ENCODE measurements at regions not wholly inside any gene's neighbourhood (a gene's known extent, or its start where the extent isn't known, plus 50 kb on each side); places are given as distances from the start of the nearest gene placed in this dataset.

DNA sequence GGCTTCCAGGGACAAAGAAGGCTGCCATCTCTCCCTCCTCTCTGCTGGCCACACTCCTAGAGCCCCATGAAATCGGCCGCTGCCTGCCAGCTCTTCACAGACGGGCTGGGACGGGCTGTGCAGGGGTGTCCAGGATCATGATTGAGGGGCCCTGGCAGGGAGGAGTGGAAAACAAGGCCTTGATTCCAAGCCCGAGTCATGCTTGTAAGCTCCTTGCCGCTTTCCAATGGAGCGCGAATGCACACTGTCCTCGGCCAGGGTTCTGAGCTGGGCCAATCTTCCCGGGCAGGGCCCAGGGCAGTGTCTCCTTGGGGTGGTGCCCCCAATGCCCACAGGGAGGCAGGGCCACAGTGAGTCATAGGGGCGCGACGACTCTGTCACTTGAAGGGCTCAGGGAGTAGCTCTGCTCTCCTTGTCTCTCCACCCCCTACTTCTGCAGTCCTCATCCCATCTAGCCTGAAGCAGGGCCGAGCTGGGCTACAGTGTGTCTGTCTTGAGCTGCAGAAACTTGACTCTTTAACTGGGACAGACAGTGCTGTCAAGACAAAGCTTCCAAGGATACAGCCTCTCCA, 186.2 kb upstream of the SVIL start:
- no peak for FAIRE-seq
- Histone ChIP-seq H3K79me2 (ENCODE audit: control insufficient read depth, insufficient read depth, low read length) (no peaks in the 10 kb centered on the region), H3K4me2 (ENCODE audit: insufficient read depth, low read length) (no peak overlapping the region), H2AFZ (ENCODE audit: low read depth, low read length) (no peak overlapping the region), H3K4me1 (ENCODE audit: control insufficient read depth, extremely low read depth, insufficient read depth, low read length) (no peaks in the 10 kb centered on the region), H3K9me1 (replicated peaks; ENCODE audit: control insufficient read depth, extremely low read depth, insufficient read depth, low read length) (no peaks in the 10 kb centered on the region), H3K4me3 (replicated peaks in 1 of 3; ENCODE audit: insufficient read depth in 1 of 3, low read depth in 1 of 3, low read length in 3 of 3) (no peak overlapping the region), H3K9ac (replicated peaks; ENCODE audit: extremely low read depth, insufficient read depth, low read length) (no peak overlapping the region), H3K36me3 (ENCODE audit: control insufficient read depth in 2 of 2, extremely low read depth in 1 of 2, insufficient read depth in 2 of 2, low read length in 2 of 2) (no peaks in the 10 kb centered on the region), H3K27me3 (ENCODE audit: control insufficient read depth in 2 of 2, insufficient read depth in 2 of 2, low read length in 2 of 2) (no peaks in the 10 kb centered on the region), H3K9me3 (replicated peaks; ENCODE audit: control insufficient read depth, insufficient read depth, low read length) (no peaks in the 10 kb centered on the region), H3K27ac (ENCODE audit: insufficient read depth, low read depth, low read length) (no peak overlapping the region), H4K20me1 (replicated peaks; ENCODE audit: control insufficient read depth, extremely low read depth, insufficient read depth, low read length) (no peaks in the 10 kb centered on the region)
- TF ChIP-seq GATA2 (IDR thresholded peaks at IDR 0.05; ENCODE audit: insufficient read depth, insufficient read length, low read depth, low read length) (no peak), FOS (IDR thresholded peaks at IDR 0.05; ENCODE audit: borderline replicate concordance, insufficient read depth, low read length) (no peak), MYC (IDR thresholded peaks at IDR 0.05; ENCODE audit: low read depth, low read length) (no peak), POLR2AphosphoS5 (IDR thresholded peaks at IDR 0.05; ENCODE audit: insufficient read depth, low read depth, low read length) (no peak), POLR2A (IDR thresholded peaks at IDR 0.05; ENCODE audit: low read depth, low read length) (no peak), EZH2 (IDR thresholded peaks at IDR 0.05; ENCODE audit: borderline replicate concordance, low read depth, low read length, severe bottlenecking) (no peak), JUN (IDR thresholded peaks at IDR 0.05; ENCODE audit: borderline replicate concordance, insufficient read depth, insufficient read length, low read depth) (no peak)
- TF ChIP-seq, protein P1, sequence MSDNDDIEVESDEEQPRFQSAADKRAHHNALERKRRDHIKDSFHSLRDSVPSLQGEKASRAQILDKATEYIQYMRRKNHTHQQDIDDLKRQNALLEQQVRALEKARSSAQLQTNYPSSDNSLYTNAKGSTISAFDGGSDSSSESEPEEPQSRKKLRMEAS (IDR thresholded peaks at IDR 0.05; ENCODE audit: insufficient read depth, insufficient read length): no peak
- TF ChIP-seq, protein P2, sequence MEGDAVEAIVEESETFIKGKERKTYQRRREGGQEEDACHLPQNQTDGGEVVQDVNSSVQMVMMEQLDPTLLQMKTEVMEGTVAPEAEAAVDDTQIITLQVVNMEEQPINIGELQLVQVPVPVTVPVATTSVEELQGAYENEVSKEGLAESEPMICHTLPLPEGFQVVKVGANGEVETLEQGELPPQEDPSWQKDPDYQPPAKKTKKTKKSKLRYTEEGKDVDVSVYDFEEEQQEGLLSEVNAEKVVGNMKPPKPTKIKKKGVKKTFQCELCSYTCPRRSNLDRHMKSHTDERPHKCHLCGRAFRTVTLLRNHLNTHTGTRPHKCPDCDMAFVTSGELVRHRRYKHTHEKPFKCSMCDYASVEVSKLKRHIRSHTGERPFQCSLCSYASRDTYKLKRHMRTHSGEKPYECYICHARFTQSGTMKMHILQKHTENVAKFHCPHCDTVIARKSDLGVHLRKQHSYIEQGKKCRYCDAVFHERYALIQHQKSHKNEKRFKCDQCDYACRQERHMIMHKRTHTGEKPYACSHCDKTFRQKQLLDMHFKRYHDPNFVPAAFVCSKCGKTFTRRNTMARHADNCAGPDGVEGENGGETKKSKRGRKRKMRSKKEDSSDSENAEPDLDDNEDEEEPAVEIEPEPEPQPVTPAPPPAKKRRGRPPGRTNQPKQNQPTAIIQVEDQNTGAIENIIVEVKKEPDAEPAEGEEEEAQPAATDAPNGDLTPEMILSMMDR (IDR thresholded peaks at IDR 0.05; ENCODE audit: extremely low read depth in 1 of 2, insufficient read depth in 1 of 2, low read depth in 1 of 2, low read length in 2 of 2): no peak
- ChIA-PET CTCF (interaction anchor here (1.0 to 1.9 kb wide), 4 partner anchors 9 to 37 kb away, joined by 3 to 7 read pairs (median 4); no protein-coding TSS in a partner anchor), POLR2A (no interaction called here)
- no peak for DNase-seq (ENCODE audit: low read depth, low spot score)
- BruUV-seq (replicated peaks): no TSS peak
- intact Hi-C loops (cut with micrococcal nuclease) (no loop called here), dilution Hi-C loops (cut with MboI; ENCODE audit: extremely low pct_ligation_motif_present, low sequenced_read_pairs) (no loop called here)

All from endothelial cell of umbilical vein (primary cell).